Upper lobe of right lung (tissue), 1 donor: ENCODE measurements at regions not wholly inside any gene's neighbourhood (a gene's known extent, or its start where the extent isn't known, plus 50 kb on each side); places are given as distances from the start of the nearest gene placed in this dataset.

Experiments used
- ATAC-seq: fragments of 200-7000 bp; cut with Tn5 transposase; one replicate; pipeline ENCODE4 v1.9.1; 2020; ENCODE audit warnings: mild to moderate bottlenecking, moderate library complexity
- DNase-seq: peaks from one replicate; pipeline ENCODE4 v3.0.0-alpha.2; 2020
- H3K27ac ChIP-seq: fragments of 200-600 bp; one replicate; pipeline ENCODE4 v1.8.0; 2022
- H3K27me3 ChIP-seq: fragments of 200-600 bp; one replicate; pipeline ENCODE4 v1.8.0; 2022; ENCODE audit warnings: mild to moderate bottlenecking
- H3K36me3 ChIP-seq: fragments of 200-600 bp; one replicate; pipeline ENCODE4 v1.8.0; 2022
- H3K4me1 ChIP-seq: fragments of 200-600 bp; one replicate; pipeline ENCODE4 v1.8.0; 2022
- H3K4me3 ChIP-seq: fragments of 200-600 bp; one replicate; pipeline ENCODE4 v1.8.0; 2022; ENCODE audit warnings: mild to moderate bottlenecking
- H3K9me3 ChIP-seq: fragments of 200-600 bp; one replicate; pipeline ENCODE4 v1.8.0; 2022
- CTCF ChIP-seq: fragments of 200-600 bp; IDR thresholded peaks from one replicate; pipeline ENCODE4 v1.8.0; 2022; ENCODE audit warnings: antibody characterized with exemption
- intact Hi-C: fragments of 100-400 bp; cut with DNase I; formaldehyde crosslinking; loops from one replicate; pipeline ENCODE4 v1.11.0; 2022
- donor health status: DM: no; HTN: yes; CAD: no; lungs with severe emphysema.

GRCh38 chr5:40317023-40317422 lies 362.7 kb upstream of the PTGER4 start:
- no peak for TF ChIP-seq CTCF
- Histone ChIP-seq H3K4me1 (no peaks in the 10 kb centered on the region), H3K36me3 (no peaks in the 10 kb centered on the region), H3K27me3 (no peaks in the 10 kb centered on the region), H3K4me3 (no peak overlapping the region), H3K9me3 (no peaks in the 10 kb centered on the region), H3K27ac (no peak overlapping the region)
- intact Hi-C loops: no loop called here
- DNase-seq (no peak), ATAC-seq (no peak)

GRCh38 chr5:40315126-40315525 lies 364.6 kb upstream of the PTGER4 start:
- no peak for TF ChIP-seq CTCF
- Histone ChIP-seq H3K9me3 (no peaks in the 10 kb centered on the region), H3K27ac (no peak overlapping the region), H3K36me3 (no peaks in the 10 kb centered on the region), H3K27me3 (no peaks in the 10 kb centered on the region), H3K4me3 (no peak overlapping the region), H3K4me1 (no peaks in the 10 kb centered on the region)
- intact Hi-C loops: no loop called here
- DNase-seq (no peak), ATAC-seq (no peak)

DNA sequence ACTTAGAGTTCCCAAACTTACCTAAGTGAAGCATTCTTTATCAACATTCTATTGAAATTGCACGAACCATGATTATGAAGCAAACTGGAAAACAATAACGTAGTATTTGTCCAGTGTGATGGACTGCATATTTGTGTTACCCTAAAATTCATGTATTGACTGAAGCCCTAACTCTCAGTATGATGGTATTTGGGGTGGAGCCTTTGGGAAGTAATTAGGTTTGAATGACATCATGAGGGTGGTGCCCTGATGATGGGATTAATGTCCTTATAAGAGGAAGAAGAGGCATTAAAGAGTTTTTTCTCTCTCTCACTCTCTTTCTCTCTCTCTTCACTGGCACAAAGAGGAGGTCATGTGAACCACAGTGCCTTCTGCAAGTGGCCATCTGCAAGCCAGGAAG lies 365.4 kb upstream of the PTGER4 start:
- no peak overlapping the region for H3K4me3 ChIP-seq
- no peaks in the 10 kb centered on the region for H3K9me3 ChIP-seq
- no peaks in the 10 kb centered on the region for H3K27me3 ChIP-seq
- ATAC-seq: no peak
- H3K27ac ChIP-seq: no peak overlapping the region
- no peak for DNase-seq
- H3K4me1 ChIP-seq: no peaks in the 10 kb centered on the region
- no peak for TF ChIP-seq CTCF
- intact Hi-C loops: no loop called here
- H3K36me3 ChIP-seq: no peaks in the 10 kb centered on the region

DNA sequence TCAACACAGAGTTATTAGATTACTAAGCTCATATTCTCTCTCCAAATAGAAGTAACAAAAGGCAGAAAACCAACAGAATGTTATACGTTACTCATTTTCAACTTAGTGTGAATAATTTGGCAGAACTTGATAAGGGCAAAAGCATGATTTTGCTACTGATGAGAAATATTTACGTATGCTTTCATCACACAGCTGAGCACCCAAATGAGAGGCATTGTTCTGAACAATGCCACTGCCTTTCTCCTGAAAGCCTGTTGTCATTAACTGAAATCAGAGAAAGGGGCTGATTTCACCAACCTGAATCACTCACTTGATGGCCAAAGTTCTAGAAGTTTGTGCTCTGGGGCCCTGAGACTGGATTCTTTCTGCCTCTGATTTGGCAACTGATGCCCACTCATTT lies 367.5 kb upstream of the PTGER4 start:
- Histone ChIP-seq H3K27me3 (no peaks in the 10 kb centered on the region), H3K27ac (no peak overlapping the region)
- intact Hi-C loops: no loop called here

DNA sequence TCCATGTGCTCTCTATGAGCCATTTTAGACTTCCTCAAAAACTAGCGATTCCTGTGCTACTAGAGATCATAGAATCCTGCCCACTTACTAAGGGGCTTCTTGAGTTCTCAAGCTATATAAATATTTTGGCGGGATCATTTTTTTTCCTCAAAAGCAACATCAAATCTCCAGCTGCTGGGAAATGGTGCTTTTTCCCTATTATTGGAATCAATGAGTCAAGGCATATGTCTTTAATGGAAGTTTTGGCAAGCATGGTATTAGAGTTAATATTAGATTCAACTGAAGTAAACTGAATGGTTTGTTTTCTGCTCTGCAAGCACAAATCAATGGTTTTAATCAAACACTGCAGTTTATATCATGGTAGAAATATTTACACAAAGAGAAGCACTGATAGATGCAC lies 369.9 kb upstream of the PTGER4 start:
- Histone ChIP-seq H3K27me3 (no peaks in the 10 kb centered on the region), H3K4me3 (no peak overlapping the region), H3K9me3 (no peaks in the 10 kb centered on the region), H3K36me3 (no peaks in the 10 kb centered on the region), H3K4me1 (no peaks in the 10 kb centered on the region), H3K27ac (no peak overlapping the region)
- ATAC-seq (no peak), DNase-seq (no peak)
- TF ChIP-seq CTCF: no peak
- intact Hi-C loops: no loop called here

More for the DNA sequence above, 367.5 kb upstream of the PTGER4 start:
- Histone ChIP-seq H3K9me3 (no peaks in the 10 kb centered on the region), H3K4me3 (no peak overlapping the region), H3K36me3 (no peaks in the 10 kb centered on the region), H3K4me1 (no peaks in the 10 kb centered on the region)
- ATAC-seq (no peak), DNase-seq (no peak)
- TF ChIP-seq CTCF: no peak

- no peaks in the 10 kb centered on the region for H3K27me3 ChIP-seq
- intact Hi-C loops: no loop called here
- ATAC-seq: no peak
Observed at GRCh38 chr5:40308867-40309266, 370.8 kb upstream of the PTGER4 start.

More at GRCh38 chr5:40308867-40309266, 370.8 kb upstream of the PTGER4 start:
- DNase-seq: no peak
- no peak overlapping the region for H3K4me3 ChIP-seq
- H3K27ac ChIP-seq: no peak overlapping the region
- no peaks in the 10 kb centered on the region for H3K36me3 ChIP-seq
- H3K9me3 ChIP-seq: no peaks in the 10 kb centered on the region
- H3K4me1 ChIP-seq: no peaks in the 10 kb centered on the region
- no peak for TF ChIP-seq CTCF
